GM10248 (cell line): ENCODE measurements at regions not wholly inside any gene's neighbourhood (a gene's known extent, or its start where the extent isn't known, plus 50 kb on each side); places are given as distances from the start of the nearest gene placed in this dataset.

Experiments
- CTCF ChIA-PET: fragments of 300-600 bp; sonication (Branson Sonifier 250); formaldehyde crosslinking; extraction: SDS; loops from one replicate; lab custom pipeline; 2021; ENCODE audit warnings: antibody characterized with exemption; lab: Yijun Ruan, JAX
- POLR2A ChIA-PET: fragments of 350-650 bp; sonication (Branson Sonifier 250); formaldehyde crosslinking; extraction: SDS; loops from one replicate; lab custom pipeline; 2020; ENCODE audit warnings: antibody characterized with exemption; lab: Yijun Ruan, JAX
- DNase-seq: peaks from one replicate; pipeline ENCODE4 v3.0.0; 2012; ENCODE audit errors: extremely low spot score
- CTCF ChIP-seq: IDR thresholded peaks from 2 replicates; pipeline ENCODE4 v1.5.1; 2012; ENCODE audit warnings: mild to moderate bottlenecking, low read depth; ENCODE audit errors: extremely low read depth, missing control alignments, control extremely low read depth

GRCh38 chr6:98579079-98579478 is 255.3 kb upstream of the POU3F2 start:
- POLR2A ChIA-PET: no interaction called here
- CTCF ChIA-PET: no interaction called here
- no peak for TF ChIP-seq CTCF
- DNase-seq: no peak

- no peak for TF ChIP-seq CTCF
- ChIA-PET CTCF (interaction anchor here (0.9 kb wide), 1 partner anchor 11 kb away, joined by 4 read pairs; no protein-coding TSS in a partner anchor), POLR2A (no interaction called here)
- DNase-seq: no peak
Measured at GRCh38 chr6:98579941-98580340, 254.4 kb upstream of the POU3F2 start.

- TF ChIP-seq CTCF: no peak
- CTCF ChIA-PET: interaction anchor here (0.9 kb wide), 1 partner anchor 9 kb away, joined by 3 read pairs; no protein-coding TSS in a partner anchor
- no peak for DNase-seq
- POLR2A ChIA-PET: no interaction called here
Measured at GRCh38 chr6:98581705-98582104, 252.7 kb upstream of the POU3F2 start.

- DNase-seq: no peak
- ChIA-PET POLR2A (no interaction called here), CTCF (no interaction called here)
- no peak for TF ChIP-seq CTCF
Measured at GRCh38 chr6:98583506-98583905, 250.9 kb upstream of the POU3F2 start.

GRCh38 chr6:98586163-98586562 is 248.2 kb upstream of the POU3F2 start:
- TF ChIP-seq CTCF: no peak
- DNase-seq: no peak
- ChIA-PET POLR2A (no interaction called here), CTCF (no interaction called here)

DNA sequence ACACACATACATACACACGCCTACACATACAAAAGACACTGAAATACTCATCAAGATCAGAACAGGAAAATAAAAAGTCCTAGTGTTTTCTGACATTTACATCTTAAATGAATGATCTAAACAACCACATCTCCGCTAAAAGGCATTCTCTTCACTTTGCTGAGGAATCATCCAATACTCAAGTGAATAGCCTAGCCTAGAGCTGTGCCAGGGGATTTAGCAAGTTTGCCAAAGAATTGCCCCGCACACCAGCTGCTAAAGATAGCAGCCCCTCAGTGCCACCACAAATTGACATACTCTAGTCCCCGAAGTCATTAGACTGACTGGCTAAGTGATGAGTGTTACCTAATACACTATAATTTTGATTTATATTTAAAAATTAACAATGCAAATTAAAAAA is 246.8 kb upstream of the POU3F2 start:
- ChIA-PET POLR2A (no interaction called here), CTCF (interaction anchor here (1.6 kb wide), 1 partner anchor 13 kb away, joined by 4 read pairs; no protein-coding TSS in a partner anchor)
- TF ChIP-seq CTCF: no peak
- DNase-seq: no peak

- ChIA-PET CTCF (no interaction called here), POLR2A (no interaction called here)
- TF ChIP-seq CTCF: no peak
- no peak for DNase-seq
Measured at GRCh38 chr6:98589536-98589935, 244.8 kb upstream of the POU3F2 start.
